Esophagus mucosa (tissue), 1 donor: ENCODE measurements at regions not wholly inside any gene's neighbourhood (a gene's known extent, or its start where the extent isn't known, plus 50 kb on each side); places are given as distances from the start of the nearest gene placed in this dataset.
"Not testable (repeated sequence)": the region's sequence is repeated elsewhere in the genome, so short reads cannot be mapped to it uniquely, and the experiment has no call there.

Experiments
- ATAC-seq: fragments of 200-7000 bp; cut with Tn5 transposase; one replicate; pipeline ENCODE4 v1.9.1; 2020
- donor health status: DM: yes; HTN: yes; CAD: no.

DNA sequence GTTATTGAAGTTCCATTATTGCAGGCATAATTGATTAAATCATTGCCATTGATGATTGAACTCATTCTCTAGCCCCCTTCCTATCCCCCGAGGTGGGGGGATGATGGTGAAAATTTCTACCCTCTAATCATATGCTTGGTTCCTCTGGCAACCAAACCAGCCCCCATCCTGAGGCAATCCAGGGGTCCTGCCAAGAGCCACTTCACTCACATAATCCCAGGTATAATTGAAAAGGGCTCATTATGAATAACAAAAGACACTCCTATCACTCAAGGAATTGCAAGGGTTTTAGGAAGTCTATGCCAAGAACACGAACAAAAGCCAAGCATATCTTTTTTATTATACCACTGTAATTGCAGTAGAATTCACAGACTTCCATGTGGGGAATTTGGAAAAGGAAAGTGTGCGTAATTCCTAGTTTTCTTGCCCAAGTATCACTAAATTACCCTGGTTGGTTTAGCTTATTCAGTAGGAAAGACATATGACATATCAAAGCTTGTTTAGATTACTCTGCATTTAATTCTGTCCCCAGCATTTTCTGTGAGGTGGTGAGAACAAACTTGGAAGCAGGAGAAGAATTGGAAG lies 130.7 kb upstream of the TAF11L2 start:
- no peak for ATAC-seq

DNA sequence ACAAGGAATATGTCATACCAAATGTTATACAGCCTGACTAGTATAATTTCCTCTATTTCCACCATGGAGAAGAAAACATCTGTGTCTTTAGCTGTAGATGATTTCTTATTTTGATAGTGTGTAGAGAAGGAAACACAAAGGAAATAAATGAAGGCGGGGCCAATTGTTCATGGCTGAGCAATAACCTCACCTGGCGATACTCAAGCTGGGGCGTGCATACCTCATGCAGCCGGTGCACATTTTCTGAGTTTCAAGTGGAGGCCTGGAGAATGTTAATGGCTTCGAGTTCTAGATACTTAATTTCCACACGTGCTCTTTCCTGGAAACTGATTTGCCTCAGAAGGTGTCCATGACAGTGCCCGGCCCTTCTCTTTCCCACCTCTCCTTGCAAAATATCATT lies 127.4 kb upstream of the TAF11L2 start:
- ATAC-seq, result peak; percentile 66

DNA sequence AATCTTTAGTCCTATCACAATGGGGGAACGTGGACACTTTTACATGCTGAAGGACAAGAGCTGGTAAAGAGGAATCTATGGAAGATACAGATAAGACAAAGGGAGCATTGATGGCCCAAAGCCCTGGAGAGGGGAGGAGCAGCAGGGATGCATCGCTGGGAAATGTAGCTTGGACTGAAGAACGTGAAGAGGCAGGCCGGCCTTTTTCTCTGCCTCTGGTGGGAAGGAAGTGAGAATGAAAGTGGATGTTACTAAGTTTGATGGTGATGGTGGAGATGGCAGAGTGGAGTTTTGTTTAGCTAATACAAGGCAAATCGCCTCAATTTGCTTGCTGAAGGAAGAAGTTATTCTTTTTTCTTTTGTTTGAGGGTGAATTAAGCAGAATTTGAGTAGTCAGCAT lies 124.6 kb upstream of the TAF11L2 start:
- ATAC-seq, result no peak

- no peak for ATAC-seq
Observed at GRCh38 chr5:17373814-17374556, 124.0 kb upstream of the TAF11L2 start.

DNA sequence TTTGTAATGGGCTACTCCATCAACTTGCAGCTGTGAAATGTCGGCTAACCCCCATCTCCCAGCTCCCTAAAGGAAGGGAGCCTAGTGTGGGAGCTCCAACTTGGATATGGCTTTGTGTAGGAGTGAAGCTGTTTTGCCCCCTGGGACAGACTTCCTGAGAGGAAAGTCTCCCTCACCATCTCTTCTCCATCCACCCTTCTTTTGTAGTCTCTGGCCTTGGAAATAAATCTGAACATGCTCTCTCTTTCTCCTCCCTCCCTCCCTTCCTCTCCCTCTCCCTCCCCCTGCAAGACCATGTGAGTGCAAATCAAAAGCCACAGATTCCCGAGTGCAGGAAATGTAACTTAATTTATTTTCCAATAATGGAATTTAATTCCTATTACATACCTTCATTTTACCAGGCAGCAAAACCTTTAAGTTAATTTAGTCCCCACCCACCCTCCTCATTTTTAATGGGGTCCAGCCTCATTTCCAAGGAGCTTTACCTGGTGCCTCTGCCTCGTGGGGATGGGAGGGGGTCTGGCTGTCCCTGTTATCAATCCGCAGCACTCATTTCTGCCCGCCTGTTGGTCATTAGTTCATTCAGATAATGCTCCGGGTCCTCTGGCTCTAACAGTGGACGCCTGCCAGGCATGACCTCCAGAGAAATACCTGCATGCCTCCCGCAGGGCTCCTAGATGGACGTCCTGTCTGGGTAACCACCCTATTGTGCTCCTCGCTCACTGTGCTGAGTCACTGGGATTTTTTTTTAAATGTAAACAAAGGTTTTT lies 122.9 kb upstream of the TAF11L2 start:
- ATAC-seq, result no peak

- ATAC-seq, result not testable (repeated sequence)
Observed at GRCh38 chr5:17375886-17376285, 122.1 kb upstream of the TAF11L2 start.

DNA sequence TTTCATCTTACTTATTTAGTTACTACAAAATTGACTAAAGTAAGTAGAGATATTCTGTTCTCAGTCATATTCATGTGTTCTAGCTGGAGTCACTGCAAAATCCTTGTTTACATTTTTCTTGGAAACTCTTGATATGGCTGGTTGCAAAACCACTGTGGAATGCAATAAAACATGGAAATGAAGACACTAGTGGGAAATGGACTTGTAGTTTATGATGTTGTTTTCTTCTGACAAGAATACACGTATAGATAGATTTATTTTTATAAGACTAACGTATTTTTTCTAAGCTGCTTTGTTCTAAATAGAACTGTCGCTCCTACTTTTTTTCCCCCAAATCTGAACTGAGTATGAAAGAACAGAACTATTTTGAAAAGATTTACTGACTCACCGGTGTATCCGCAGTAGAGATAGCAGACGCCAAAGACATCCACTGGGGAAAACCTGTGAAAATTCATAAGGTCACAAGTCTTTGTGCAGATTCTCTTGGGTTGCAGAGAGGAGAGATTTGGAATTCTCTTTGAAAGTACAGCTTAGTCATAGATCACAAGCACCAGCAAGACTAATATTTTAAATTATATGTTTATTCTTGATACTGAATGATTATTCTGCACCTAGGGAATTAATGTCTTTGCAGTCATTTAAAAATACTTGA lies 119.6 kb upstream of the TAF11L2 start:
- ATAC-seq, result no peak

DNA sequence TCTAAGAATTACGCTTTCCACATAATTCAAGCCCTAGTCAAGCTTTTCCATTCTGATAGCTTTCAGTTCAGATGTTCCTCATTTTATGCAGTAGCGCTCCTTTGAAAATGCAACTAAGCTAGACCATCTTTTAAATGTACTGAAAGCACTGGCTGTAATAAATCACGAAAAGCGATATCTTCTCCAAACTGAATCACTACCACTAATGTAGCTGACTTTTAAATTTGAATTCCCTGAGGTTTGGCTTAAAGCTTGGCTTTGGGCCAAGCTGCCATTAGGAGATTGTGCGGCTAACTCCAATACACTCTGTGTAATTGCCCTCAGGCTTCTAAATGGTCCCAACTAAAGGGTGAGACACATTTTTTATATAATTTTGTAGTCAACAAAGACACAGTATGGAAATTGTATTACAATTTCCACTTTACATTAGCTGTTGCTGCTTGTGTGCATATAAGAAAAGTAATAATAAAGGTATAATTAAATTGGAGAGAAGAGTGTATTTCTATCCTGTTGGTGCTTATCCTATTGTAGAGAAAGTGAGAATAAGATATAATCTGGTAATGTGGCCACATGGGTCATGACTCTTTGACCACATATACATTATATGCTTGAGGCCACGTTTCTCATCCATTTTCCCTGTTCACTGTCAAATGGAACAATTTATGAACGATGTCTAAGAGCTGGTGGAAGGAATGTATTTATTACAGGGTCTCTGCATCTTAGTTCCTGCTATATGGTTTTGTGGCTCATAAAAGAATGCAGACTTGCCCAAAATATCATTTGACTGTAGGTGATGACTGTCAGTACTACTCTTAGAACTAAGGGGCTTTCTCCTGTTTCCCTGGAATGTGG lies 118.7 kb upstream of the TAF11L2 start:
- no peak for ATAC-seq

- no peak for ATAC-seq
Observed at GRCh38 chr5:17381932-17382331, 116.1 kb upstream of the TAF11L2 start.

- ATAC-seq, result no peak
Observed at GRCh38 chr5:17383526-17383925, 114.5 kb upstream of the TAF11L2 start.

DNA sequence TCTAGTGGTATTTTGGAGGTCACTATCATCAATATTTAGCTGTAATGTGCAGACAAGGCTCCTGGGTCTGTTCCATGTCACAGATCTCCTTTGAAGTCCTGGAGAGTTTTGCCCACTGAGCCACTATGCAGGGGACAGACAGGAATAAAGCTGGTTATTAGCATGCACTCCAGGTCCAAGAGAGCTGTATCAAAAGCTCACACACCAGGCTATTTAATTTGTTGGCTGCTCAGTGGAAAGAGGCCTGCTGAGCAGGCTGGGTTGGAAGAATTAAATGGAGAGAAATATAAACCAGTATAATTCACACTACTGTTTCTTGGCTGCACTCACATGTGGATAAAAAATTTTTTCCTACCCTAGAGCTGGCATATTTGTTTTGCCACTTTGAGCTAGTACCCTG lies 113.8 kb upstream of the TAF11L2 start:
- no peak for ATAC-seq

GRCh38 chr5:17388717-17389116 lies 109.3 kb upstream of the TAF11L2 start:
- no peak for ATAC-seq

DNA sequence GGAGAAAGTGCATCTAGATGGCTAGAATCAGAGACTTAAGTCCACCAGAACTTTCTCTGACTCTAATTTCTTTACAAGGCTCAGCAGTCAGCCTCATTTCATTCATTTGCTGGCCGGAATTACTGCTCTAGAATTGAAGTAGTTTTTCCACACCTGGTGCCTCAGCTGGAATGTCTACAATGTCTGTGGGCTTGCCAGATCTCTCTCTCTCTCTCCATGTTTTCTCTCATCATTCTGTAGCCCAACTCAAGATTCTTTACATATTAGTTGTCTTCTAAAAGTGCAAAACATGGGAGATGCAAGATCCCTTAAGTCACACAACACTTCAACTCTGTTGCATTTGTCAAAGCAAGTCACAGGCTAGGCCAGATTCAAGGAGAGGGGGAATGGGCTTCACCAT lies 103.9 kb upstream of the TAF11L2 start:
- ATAC-seq, result no peak

DNA sequence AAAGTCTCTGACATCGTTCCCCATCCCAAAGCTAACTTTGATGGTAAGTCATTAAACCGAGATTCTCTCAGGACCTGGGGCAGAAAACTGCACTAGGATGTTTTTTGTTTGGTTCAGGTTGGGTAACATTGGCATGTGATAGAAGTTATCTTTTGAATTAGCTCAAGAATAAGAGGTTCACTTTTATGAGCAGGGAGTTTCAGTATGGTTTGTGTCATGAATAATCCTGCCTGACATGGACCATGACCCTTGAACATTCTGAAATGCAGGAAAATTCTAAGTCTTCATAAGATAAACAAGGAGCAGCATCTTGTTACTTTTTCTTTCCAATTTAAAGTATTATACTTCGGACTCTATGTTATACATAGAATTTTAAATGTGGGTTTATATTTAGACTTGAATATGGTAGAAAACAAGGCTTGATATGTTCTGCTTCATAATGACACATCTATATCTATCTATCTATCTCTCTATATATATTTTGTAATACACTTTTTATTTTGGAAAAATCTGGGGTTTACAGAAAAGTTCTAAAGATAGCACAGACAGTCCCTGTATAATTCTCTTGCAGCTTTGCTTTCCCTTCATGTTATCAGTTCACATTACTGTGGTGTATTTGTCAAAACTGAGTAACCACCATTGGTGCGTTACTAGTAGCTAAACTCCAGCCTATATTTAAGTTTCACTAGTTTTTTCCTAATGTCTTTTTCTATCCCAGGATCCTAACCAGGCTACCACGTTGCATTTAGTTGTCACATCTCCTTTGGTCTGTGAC lies 102.7 kb upstream of the TAF11L2 start:
- ATAC-seq, result no peak

- no peak for ATAC-seq
Observed at GRCh38 chr5:17396247-17396646, 101.8 kb upstream of the TAF11L2 start.

GRCh38 chr5:17398431-17398830 lies 99.6 kb upstream of the TAF11L2 start:
- no peak for ATAC-seq

GRCh38 chr5:17398866-17399835 lies 98.9 kb upstream of the TAF11L2 start:
- no peak for ATAC-seq

DNA sequence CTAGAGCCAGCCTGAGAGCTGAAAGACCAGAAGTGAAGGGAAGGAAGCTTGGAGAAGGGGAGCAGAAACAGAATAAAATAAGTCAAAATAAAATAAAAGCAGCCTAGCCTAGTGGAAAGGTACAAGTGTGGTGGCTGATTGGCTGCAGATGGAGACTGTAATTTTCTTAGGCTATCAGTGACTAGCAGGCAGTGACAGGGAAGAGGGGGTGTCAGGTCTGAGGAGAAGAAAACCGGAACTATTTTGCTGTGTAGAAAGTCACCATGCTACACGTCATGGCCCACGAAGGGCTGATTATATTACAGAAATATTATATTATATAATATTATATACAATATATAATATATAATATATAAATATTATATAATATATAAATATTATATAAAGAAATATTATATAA lies 98.1 kb upstream of the TAF11L2 start:
- no peak for ATAC-seq

DNA sequence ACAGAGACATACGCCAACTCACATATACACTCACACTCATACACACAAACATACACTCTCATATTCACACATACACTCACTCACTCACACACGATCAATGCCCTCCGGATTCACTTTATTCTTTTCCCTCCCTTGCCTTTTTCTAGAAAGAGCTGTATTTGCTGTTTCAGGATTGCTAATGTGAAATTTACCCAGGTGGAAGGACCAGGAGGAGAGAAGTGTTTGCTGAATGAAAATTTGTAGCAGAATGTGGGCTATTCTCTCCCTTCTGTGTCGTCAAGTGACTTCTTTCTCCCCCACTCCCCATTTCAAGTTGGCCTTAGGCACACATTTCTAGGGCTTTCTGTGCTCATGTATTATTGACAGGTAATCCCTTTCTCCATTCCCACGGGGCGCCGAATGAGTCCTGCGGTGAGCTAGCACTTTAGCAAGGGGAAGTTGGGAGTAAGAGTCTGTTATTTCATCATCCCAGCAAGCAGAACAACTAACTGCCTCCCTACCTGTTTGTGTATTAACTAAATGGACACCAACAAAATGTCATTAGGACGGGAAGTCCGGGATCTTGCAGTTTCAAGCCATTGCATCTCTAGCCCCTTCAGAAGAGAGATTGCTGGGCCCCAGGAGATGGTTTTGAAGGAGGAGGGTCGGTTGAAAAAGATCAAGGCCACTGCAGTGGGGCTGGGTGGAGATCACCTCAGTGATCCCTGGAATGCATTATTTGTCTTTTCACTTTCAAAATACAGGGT lies 97.1 kb upstream of the TAF11L2 start:
- ATAC-seq, result no peak
